AG04449 (cell line): ENCODE measurements at regions not wholly inside any gene's neighbourhood (a gene's known extent, or its start where the extent isn't known, plus 50 kb on each side); places are given as distances from the start of the nearest gene placed in this dataset.

Source experiments
- CTCF ChIA-PET: fragments of 350-600 bp; formaldehyde crosslinking; extraction: SDS; loops from one replicate; lab custom pipeline; 2021; ENCODE audit warnings: antibody characterized with exemption; lab: Yijun Ruan, JAX
- POLR2A ChIA-PET: fragments of 400-600, 350-600 bp; formaldehyde crosslinking; extraction: SDS; loops from one replicate; lab custom pipeline; 2020; ENCODE audit warnings: antibody characterized with exemption, inconsistent platforms; lab: Yijun Ruan, JAX
- DNase-seq: peaks from one replicate; pipeline ENCODE4 v3.0.0-alpha.2; 2010; ENCODE audit warnings: low read depth, low spot score
- H3K4me3 ChIP-seq: 2 replicates; pipeline ENCODE4 v1.5.1; 2011; ENCODE audit warnings: low read depth, mild to moderate bottlenecking, control low read depth, low read length
- CTCF ChIP-seq: IDR thresholded peaks from one replicate; pipeline ENCODE4 v1.5.1; 2011; ENCODE audit warnings: mild to moderate bottlenecking, moderate library complexity, low read length, control low read depth, inconsistent platforms; ENCODE audit not compliant: insufficient read depth; ENCODE audit errors: missing control alignments

DNA sequence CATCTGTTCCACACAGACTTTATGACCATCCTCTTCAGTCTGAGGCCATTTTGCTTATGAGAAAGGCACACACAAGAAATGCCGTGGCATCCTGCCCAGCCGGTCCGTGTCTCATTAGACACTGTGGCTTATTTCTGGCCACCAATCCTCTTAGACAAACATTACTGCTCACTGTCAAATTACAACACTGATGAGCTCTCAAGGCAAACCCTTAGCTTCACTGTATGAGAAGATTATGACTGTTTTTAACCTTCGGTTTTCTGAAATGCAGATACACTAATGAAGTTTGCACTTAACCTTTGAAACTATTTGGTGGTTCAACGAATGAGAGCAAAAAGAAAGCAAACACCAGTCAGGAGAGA lies 50.5 kb upstream of the DST start:
- no peak overlapping the region for H3K4me3 ChIP-seq

DNA sequence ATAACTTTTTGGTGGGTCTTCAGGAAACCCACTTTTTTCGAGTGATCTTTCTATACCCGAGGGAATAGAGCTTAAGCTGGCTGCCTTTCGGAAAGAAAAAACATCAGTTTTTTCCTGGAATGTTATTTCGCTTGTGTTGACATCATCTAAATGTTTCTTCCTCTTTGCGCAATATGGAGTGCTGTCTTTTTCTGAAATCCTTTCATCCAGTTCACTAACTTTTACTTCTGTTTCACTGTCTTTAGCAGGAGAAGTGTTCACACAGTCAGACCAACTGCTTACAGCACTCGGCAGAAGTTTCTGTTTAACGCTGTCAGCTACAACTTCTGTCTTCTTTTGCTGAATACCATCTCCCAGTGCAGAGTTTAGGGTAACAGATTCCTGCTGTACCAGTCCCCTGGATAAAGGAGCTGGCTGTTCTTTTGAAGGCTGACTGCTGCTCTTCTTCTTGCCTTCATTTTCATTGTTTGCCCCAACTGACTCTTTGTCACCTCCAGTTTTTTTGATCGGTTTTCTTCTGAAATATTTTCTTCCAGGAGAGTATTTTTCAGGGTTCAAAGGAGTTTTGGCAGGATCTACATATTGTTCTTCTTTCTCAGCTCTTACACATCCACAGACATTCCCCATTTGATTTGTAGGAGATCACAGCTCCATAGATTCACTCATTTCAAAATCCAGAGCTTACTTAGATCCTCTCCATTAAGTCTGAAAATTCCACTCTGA lies 50.0 kb upstream of the DST start:
- H3K4me3 ChIP-seq, result peak overlapping the region; percentile 38
- no peak for DNase-seq
- ChIA-PET POLR2A (interaction anchor here (0.7 to 1.7 kb wide), 4 partner anchors 9 to 159 kb away, joined by 3 to 9 read pairs (median 4); no protein-coding TSS in a partner anchor), CTCF (interaction anchor here (0.7 to 5.6 kb wide), 9 partner anchors 16 to 158 kb away, joined by 3 to 31 read pairs (median 3); partner anchors contain the start of gene DST)
- TF ChIP-seq CTCF, result no peak

More for the DNA sequence above, 50.5 kb upstream of the DST start:
- no peak for TF ChIP-seq CTCF
- peak; percentile 90 for DNase-seq
- ChIA-PET POLR2A (interaction anchor here (0.7 to 1.7 kb wide), 4 partner anchors 9 to 158 kb away, joined by 3 to 9 read pairs (median 4); no protein-coding TSS in a partner anchor), CTCF (interaction anchor here (0.7 to 5.6 kb wide), 9 partner anchors 15 to 158 kb away, joined by 3 to 31 read pairs (median 3); partner anchors contain the start of gene DST)
